ENCODE measurements at regions not wholly inside any gene's neighbourhood (a gene's known extent, or its start where the extent isn't known, plus 50 kb on each side); places are given as distances from the start of the nearest gene placed in this dataset.

- CTCF ChIA-PET, result no interaction called here
- Histone ChIP-seq H3K79me2 (ENCODE audit: control insufficient read depth, insufficient read depth, low read length) (no peaks in the 10 kb centered on the region), H3K27me3 (ENCODE audit: control insufficient read depth in 2 of 2, insufficient read depth in 2 of 2, low read length in 2 of 2) (no peaks in the 10 kb centered on the region), H3K4me1 (ENCODE audit: control insufficient read depth, extremely low read depth, insufficient read depth, low read length) (no peaks in the 10 kb centered on the region), H3K27ac (ENCODE audit: insufficient read depth, low read depth, low read length) (no peak overlapping the region), H3K36me3 (ENCODE audit: control insufficient read depth in 2 of 2, extremely low read depth in 1 of 2, insufficient read depth in 2 of 2, low read length in 2 of 2) (no peaks in the 10 kb centered on the region), H3K9ac (replicated peaks; ENCODE audit: extremely low read depth, insufficient read depth, low read length) (no peak overlapping the region), H3K9me1 (replicated peaks; ENCODE audit: control insufficient read depth, extremely low read depth, insufficient read depth, low read length) (no peaks in the 10 kb centered on the region), H3K4me2 (ENCODE audit: insufficient read depth, low read length) (no peak overlapping the region), H3K4me3 (replicated peaks in 1 of 3; ENCODE audit: insufficient read depth in 1 of 3, low read depth in 1 of 3, low read length in 3 of 3) (no peak overlapping the region), H2AFZ (ENCODE audit: low read depth, low read length) (no peak overlapping the region), H4K20me1 (replicated peaks; ENCODE audit: control insufficient read depth, extremely low read depth, insufficient read depth, low read length) (no peaks in the 10 kb centered on the region), H3K9me3 (replicated peaks; ENCODE audit: control insufficient read depth, insufficient read depth, low read length) (no peaks in the 10 kb centered on the region)
- TF ChIP-seq JUN (IDR thresholded peaks at IDR 0.05; ENCODE audit: borderline replicate concordance, insufficient read depth, insufficient read length, low read depth) (no peak), GATA2 (IDR thresholded peaks at IDR 0.05; ENCODE audit: insufficient read depth, insufficient read length, low read depth, low read length) (no peak), POLR2AphosphoS5 (IDR thresholded peaks at IDR 0.05; ENCODE audit: insufficient read depth, low read depth, low read length) (no peak), MAX (IDR thresholded peaks at IDR 0.05; ENCODE audit: insufficient read depth, insufficient read length) (no peak), POLR2A (IDR thresholded peaks at IDR 0.05; ENCODE audit: low read depth, low read length) (no peak), FOS (IDR thresholded peaks at IDR 0.05; ENCODE audit: borderline replicate concordance, insufficient read depth, low read length) (no peak), MYC (IDR thresholded peaks at IDR 0.05; ENCODE audit: low read depth, low read length) (no peak), EZH2 (IDR thresholded peaks at IDR 0.05; ENCODE audit: borderline replicate concordance, low read depth, low read length, severe bottlenecking) (no peak)
- TF ChIP-seq, protein P1, sequence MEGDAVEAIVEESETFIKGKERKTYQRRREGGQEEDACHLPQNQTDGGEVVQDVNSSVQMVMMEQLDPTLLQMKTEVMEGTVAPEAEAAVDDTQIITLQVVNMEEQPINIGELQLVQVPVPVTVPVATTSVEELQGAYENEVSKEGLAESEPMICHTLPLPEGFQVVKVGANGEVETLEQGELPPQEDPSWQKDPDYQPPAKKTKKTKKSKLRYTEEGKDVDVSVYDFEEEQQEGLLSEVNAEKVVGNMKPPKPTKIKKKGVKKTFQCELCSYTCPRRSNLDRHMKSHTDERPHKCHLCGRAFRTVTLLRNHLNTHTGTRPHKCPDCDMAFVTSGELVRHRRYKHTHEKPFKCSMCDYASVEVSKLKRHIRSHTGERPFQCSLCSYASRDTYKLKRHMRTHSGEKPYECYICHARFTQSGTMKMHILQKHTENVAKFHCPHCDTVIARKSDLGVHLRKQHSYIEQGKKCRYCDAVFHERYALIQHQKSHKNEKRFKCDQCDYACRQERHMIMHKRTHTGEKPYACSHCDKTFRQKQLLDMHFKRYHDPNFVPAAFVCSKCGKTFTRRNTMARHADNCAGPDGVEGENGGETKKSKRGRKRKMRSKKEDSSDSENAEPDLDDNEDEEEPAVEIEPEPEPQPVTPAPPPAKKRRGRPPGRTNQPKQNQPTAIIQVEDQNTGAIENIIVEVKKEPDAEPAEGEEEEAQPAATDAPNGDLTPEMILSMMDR (IDR thresholded peaks at IDR 0.05; ENCODE audit: extremely low read depth in 1 of 2, insufficient read depth in 1 of 2, low read depth in 1 of 2, low read length in 2 of 2), result no peak
- no TSS peak for BruUV-seq (replicated peaks)
- no peak for FAIRE-seq
- dilution Hi-C loops (cut with MboI; ENCODE audit: extremely low pct_ligation_motif_present, low sequenced_read_pairs), result no loop called here
- intact Hi-C loops (cut with micrococcal nuclease), result no loop called here
- POLR2A ChIA-PET, result no interaction called here
- no peak for DNase-seq (ENCODE audit: low read depth, low spot score)
Observed at GRCh38 chr9:120294003-120294402, 286.0 kb downstream of the CDK5RAP2 start.

Measured in endothelial cell of umbilical vein (primary cell).